GM12873 (cell line): ENCODE measurements at regions not wholly inside any gene's neighbourhood (a gene's known extent, or its start where the extent isn't known, plus 50 kb on each side); places are given as distances from the start of the nearest gene placed in this dataset.

Experiments used
- CTCF ChIP-seq: IDR thresholded peaks from 2 replicates; pipeline ENCODE4 v1.5.1; 2012; ENCODE audit warnings: low read depth, mild to moderate bottlenecking, moderate library complexity, low read length, control low read depth; ENCODE audit not compliant: insufficient read depth; ENCODE audit errors: missing control alignments

- TF ChIP-seq CTCF = peak; percentile 57
Observed at GRCh38 chr14:66359500-66359899, 126.7 kb upstream of the CCDC196 start.

- TF ChIP-seq CTCF = no peak
Observed at GRCh38 chr14:66360366-66360926, 125.7 kb upstream of the CCDC196 start.

GRCh38 chr14:66361013-66361412 lies 125.2 kb upstream of the CCDC196 start:
- no peak for TF ChIP-seq CTCF

- TF ChIP-seq CTCF = no peak
Observed at GRCh38 chr14:66365388-66365787, 120.8 kb upstream of the CCDC196 start.

- no peak for TF ChIP-seq CTCF
Observed at GRCh38 chr14:66369157-66369697, 116.9 kb upstream of the CCDC196 start.

GRCh38 chr14:66371776-66372175 lies 114.4 kb upstream of the CCDC196 start:
- TF ChIP-seq CTCF = no peak

GRCh38 chr14:66375046-66375964 lies 110.9 kb upstream of the CCDC196 start:
- no peak for TF ChIP-seq CTCF
